HEK293 (cell line): ENCODE measurements at regions not wholly inside any gene's neighbourhood (a gene's known extent, or its start where the extent isn't known, plus 50 kb on each side); places are given as distances from the start of the nearest gene placed in this dataset.

ENCODE experiments used
- CTCF ChIP-seq: fragments of 450-650 bp; formaldehyde crosslinking; IDR thresholded peaks from 2 replicates; pipeline ENCODE4 v1.5.1; 2016; ENCODE audit warnings: missing biosample characterization, missing genetic modification characterization
- SP3 ChIP-seq: fragments of 450-650 bp; formaldehyde crosslinking; IDR thresholded peaks from 2 replicates; pipeline ENCODE4 v1.5.1; 2016; ENCODE audit warnings: missing biosample characterization, missing genetic modification characterization
- ZNF121 ChIP-seq: fragments of 450-650 bp; formaldehyde crosslinking; IDR thresholded peaks from 2 replicates; pipeline ENCODE4 v1.5.1; 2016; ENCODE audit warnings: missing biosample characterization, missing genetic modification characterization
- TF ChIP-seq, protein P1 (sequence below): fragments of 450-650 bp; formaldehyde crosslinking; IDR thresholded peaks from 2 replicates; pipeline ENCODE4 v1.5.1; 2017; ENCODE audit warnings: missing biosample characterization, mild to moderate bottlenecking, missing genetic modification characterization, moderate library complexity

DNA sequence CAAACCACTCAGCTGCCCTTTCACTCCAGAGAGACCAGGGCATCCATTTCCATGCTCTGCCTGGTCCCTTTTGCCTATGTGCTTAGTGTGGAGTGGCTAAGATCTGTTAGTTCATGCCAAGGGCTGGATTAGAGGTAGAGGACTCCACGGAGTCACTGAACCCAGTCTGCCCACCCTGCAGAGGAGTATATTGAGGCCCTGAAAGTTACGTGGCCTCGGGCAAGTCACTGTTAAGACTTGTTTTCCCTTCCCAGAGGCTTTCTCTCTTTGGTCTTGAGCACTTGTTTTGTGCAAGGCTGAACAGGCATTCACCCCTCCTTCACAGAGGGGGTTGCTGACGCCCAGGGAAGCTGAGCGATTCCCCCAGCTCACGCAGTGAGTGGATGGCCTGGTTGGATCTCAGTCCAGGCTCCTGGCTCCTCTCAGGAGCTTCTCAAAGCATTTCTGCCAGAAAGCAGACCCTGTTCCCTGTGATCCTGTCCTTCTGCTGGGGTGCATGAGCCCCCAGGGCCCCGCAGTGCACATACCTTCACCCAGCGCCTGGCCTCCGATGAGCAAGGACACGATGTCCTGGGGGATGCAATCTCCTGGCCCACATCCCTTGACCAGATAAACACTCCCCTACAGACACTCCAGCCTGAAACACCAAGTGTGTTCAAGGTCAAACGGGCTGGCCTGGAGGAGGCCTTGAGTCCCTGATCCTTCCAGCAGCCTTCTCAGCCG is 153.4 kb upstream of the GSE1 start:
- TF ChIP-seq, protein P1, sequence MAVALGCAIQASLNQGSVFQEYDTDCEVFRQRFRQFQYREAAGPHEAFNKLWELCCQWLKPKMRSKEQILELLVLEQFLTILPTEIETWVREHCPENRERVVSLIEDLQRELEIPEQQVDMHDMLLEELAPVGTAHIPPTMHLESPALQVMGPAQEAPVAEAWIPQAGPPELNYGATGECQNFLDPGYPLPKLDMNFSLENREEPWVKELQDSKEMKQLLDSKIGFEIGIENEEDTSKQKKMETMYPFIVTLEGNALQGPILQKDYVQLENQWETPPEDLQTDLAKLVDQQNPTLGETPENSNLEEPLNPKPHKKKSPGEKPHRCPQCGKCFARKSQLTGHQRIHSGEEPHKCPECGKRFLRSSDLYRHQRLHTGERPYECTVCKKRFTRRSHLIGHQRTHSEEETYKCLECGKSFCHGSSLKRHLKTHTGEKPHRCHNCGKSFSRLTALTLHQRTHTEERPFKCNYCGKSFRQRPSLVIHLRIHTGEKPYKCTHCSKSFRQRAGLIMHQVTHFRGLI (tag by site-specific recombination): no peak
- TF ChIP-seq CTCF (no peak), ZNF121 (tag by site-specific recombination) (no peak), SP3 (no peak)
